Neural cell (in vitro differentiated cells): ENCODE measurements at regions not wholly inside any gene's neighbourhood (a gene's known extent, or its start where the extent isn't known, plus 50 kb on each side); places are given as distances from the start of the nearest gene placed in this dataset.

Experiments
- H2AFZ ChIP-seq: fragments of 200-600, 300-800 bp; sonication (generic), shearing (Covaris generic); 2 replicates; pipeline ENCODE4 v1.6.0; 2014; ENCODE audit warnings: low read depth, mild to moderate bottlenecking, antibody characterized with exemption, low read length, moderate library complexity
- H3F3A ChIP-seq: fragments of 200-600 bp; shearing (Covaris generic); 2 replicates; pipeline ENCODE4 v1.6.1; 2016; ENCODE audit warnings: mild to moderate bottlenecking, moderate library complexity, mixed read lengths, antibody characterized with exemption, low read length; ENCODE audit not compliant: insufficient read depth, poor library complexity, severe bottlenecking
- H3K27ac ChIP-seq: fragments of 200-600, 300-800 bp; sonication (generic), shearing (Covaris generic); 2 replicates; pipeline ENCODE4 v1.5.1; 2014; ENCODE audit warnings: mild to moderate bottlenecking, low read length, moderate library complexity
- H3K27me3 ChIP-seq: fragments of 300-800, 200-600 bp; sonication (generic), shearing (Covaris generic); 2 replicates; pipeline ENCODE4 v1.6.0; 2014; ENCODE audit warnings: mild to moderate bottlenecking, low read depth, low read length, moderate library complexity; ENCODE audit not compliant: insufficient read depth
- H3K36me3 ChIP-seq: fragments of 300-800, 200-600 bp; sonication (generic), shearing (Covaris generic); 2 replicates; pipeline ENCODE4 v1.5.1; 2014; ENCODE audit warnings: mild to moderate bottlenecking, antibody characterized with exemption, low read length, moderate library complexity; ENCODE audit not compliant: insufficient read depth
- H3K4me2 ChIP-seq: fragments of 300-800, 200-600 bp; sonication (generic), shearing (Covaris generic); 2 replicates; pipeline ENCODE4 v1.6.0; 2014; ENCODE audit warnings: mild to moderate bottlenecking, low read length
- H3K4me3 ChIP-seq: fragments of 300-800, 200-600 bp; sonication (generic), shearing (Covaris generic); 2 replicates; pipeline ENCODE4 v1.5.1; 2014; ENCODE audit warnings: mild to moderate bottlenecking, low read length, moderate library complexity
- H3K79me2 ChIP-seq: fragments of 200-600 bp; shearing (Covaris generic); replicated peaks from 2 replicates; pipeline ENCODE4 v1.6.0; 2014; ENCODE audit warnings: mild to moderate bottlenecking, low read length, moderate library complexity; ENCODE audit not compliant: insufficient read depth
- H3K9ac ChIP-seq: fragments of 300-800, 200-600 bp; sonication (generic), shearing (Covaris generic); 2 replicates; pipeline ENCODE4 v1.6.1; 2016; ENCODE audit warnings: mild to moderate bottlenecking, low read length, mixed read lengths
- H3K9me2 ChIP-seq: fragments of 200-600 bp; shearing (Covaris generic); 2 replicates; pipeline ENCODE4 v1.6.1; 2016; ENCODE audit warnings: mild to moderate bottlenecking, low read length, mixed read lengths; ENCODE audit not compliant: insufficient read depth
- H3K9me3 ChIP-seq: fragments of 200-600, 300-800 bp; sonication (generic), shearing (Covaris generic); 2 replicates; pipeline ENCODE4 v1.6.1; 2016; ENCODE audit warnings: mild to moderate bottlenecking, mixed run types, low read length, moderate library complexity, mixed read lengths
- H4K20me1 ChIP-seq: fragments of 200-600 bp; shearing (Covaris generic); 2 replicates; pipeline ENCODE4 v1.6.1; 2016; ENCODE audit warnings: mild to moderate bottlenecking, mixed run types; ENCODE audit not compliant: insufficient read depth
- CTCF ChIP-seq: fragments of 450-650 bp; IDR thresholded peaks from 2 replicates; pipeline ENCODE4 v1.5.1; 2014; ENCODE audit warnings: antibody characterized with exemption, mild to moderate bottlenecking, moderate library complexity; ENCODE audit not compliant: poor library complexity, severe bottlenecking
- EP300 ChIP-seq: fragments of 450-650 bp; conservative IDR thresholded peaks from 2 replicates; pipeline ENCODE4 v1.6.1; 2014; ENCODE audit warnings: antibody characterized with exemption, mild to moderate bottlenecking, moderate library complexity; ENCODE audit not compliant: poor library complexity, severe bottlenecking
- EZH2 ChIP-seq: fragments of 200-600, 300-800 bp; shearing (Covaris generic), sonication (generic); IDR thresholded peaks from 2 replicates; pipeline ENCODE4 v1.6.1; 2014; ENCODE audit warnings: antibody characterized with exemption, low read length, borderline replicate concordance, mild to moderate bottlenecking; ENCODE audit not compliant: insufficient read depth, poor library complexity, severe bottlenecking
- MXI1 ChIP-seq: fragments of 450-650 bp; conservative IDR thresholded peaks from 2 replicates; pipeline ENCODE4 v1.6.1; 2014; ENCODE audit warnings: antibody characterized with exemption, mild to moderate bottlenecking; ENCODE audit not compliant: poor library complexity, severe bottlenecking
- POLR2AphosphoS5 ChIP-seq: IDR thresholded peaks from 2 replicates; pipeline ENCODE4 v1.6.1; 2012
- RAD21 ChIP-seq: fragments of 450-650 bp; conservative IDR thresholded peaks from 2 replicates; pipeline ENCODE4 v1.6.1; 2014; ENCODE audit warnings: antibody characterized with exemption, mild to moderate bottlenecking, moderate library complexity
- SMC3 ChIP-seq: fragments of 450-650 bp; conservative IDR thresholded peaks from 2 replicates; pipeline ENCODE4 v1.6.1; 2014; ENCODE audit warnings: antibody characterized with exemption, mild to moderate bottlenecking, moderate library complexity; ENCODE audit not compliant: poor library complexity
- TAF1 ChIP-seq: IDR thresholded peaks from 2 replicates; pipeline ENCODE4 v1.6.1; 2012; ENCODE audit warnings: low read depth
- TF ChIP-seq, protein P1 (sequence below): IDR thresholded peaks from 2 replicates; pipeline ENCODE4 v1.6.1; 2012; ENCODE audit warnings: borderline replicate concordance

DNA sequence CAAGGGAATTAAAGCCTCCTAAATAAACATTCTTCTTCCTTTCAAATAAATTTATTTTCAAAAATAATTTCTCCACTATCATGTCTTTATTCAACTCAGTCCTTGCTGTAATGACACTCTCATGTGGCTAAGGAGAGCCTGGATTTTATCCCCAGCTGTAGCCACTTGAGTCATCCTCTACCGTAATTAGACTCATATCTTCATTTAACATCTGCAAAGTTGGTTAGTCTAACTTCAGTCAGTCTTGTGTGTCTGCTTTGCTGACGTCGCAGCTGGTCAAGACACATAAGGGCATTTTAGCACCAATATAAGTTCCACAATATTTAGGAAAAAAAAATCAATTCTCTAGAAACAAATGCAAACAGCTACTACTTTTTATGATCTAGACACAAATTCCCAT lies 776.4 kb upstream of the ATXN8OS start:
- H3K27ac ChIP-seq: no peak overlapping the region

GRCh38 chr13:69324090-69324886 lies 783.3 kb upstream of the ATXN8OS start:
- H3K4me3 ChIP-seq: no peak overlapping the region

More for the DNA sequence above, 776.4 kb upstream of the ATXN8OS start:
- Histone ChIP-seq H3K4me3 (no peak overlapping the region), H3K36me3 (no peaks in the 10 kb centered on the region), H3K79me2 (no peaks in the 10 kb centered on the region), H3K9me3 (no peaks in the 10 kb centered on the region), H3K4me2 (no peak overlapping the region), H4K20me1 (no peaks in the 10 kb centered on the region), H3K9ac (no peak overlapping the region), H3F3A (no peaks in the 10 kb centered on the region), H3K9me2 (no peaks in the 10 kb centered on the region), H2AFZ (no peak overlapping the region), H3K27me3 (no peaks in the 10 kb centered on the region)
- TF ChIP-seq POLR2AphosphoS5 (no peak), RAD21 (no peak), SMC3 (no peak), EP300 (no peak), CTCF (no peak)

More at GRCh38 chr13:69324090-69324886, 783.3 kb upstream of the ATXN8OS start:
- Histone ChIP-seq H3K27ac (no peak overlapping the region), H3K79me2 (no peaks in the 10 kb centered on the region), H3K4me2 (no peak overlapping the region), H2AFZ (no peak overlapping the region), H3K9ac (no peak overlapping the region), H3F3A (no peaks in the 10 kb centered on the region), H3K9me2 (no peaks in the 10 kb centered on the region), H3K27me3 (no peaks in the 10 kb centered on the region), H3K9me3 (no peaks in the 10 kb centered on the region), H3K36me3 (no peaks in the 10 kb centered on the region), H4K20me1 (no peaks in the 10 kb centered on the region)
- TF ChIP-seq EP300 (no peak), RAD21 (peak; percentile 90), CTCF (peak; percentile 81), EZH2 (no peak), SMC3 (peak; percentile 82), MXI1 (no peak), TAF1 (no peak), POLR2AphosphoS5 (no peak)
- TF ChIP-seq, protein P1, sequence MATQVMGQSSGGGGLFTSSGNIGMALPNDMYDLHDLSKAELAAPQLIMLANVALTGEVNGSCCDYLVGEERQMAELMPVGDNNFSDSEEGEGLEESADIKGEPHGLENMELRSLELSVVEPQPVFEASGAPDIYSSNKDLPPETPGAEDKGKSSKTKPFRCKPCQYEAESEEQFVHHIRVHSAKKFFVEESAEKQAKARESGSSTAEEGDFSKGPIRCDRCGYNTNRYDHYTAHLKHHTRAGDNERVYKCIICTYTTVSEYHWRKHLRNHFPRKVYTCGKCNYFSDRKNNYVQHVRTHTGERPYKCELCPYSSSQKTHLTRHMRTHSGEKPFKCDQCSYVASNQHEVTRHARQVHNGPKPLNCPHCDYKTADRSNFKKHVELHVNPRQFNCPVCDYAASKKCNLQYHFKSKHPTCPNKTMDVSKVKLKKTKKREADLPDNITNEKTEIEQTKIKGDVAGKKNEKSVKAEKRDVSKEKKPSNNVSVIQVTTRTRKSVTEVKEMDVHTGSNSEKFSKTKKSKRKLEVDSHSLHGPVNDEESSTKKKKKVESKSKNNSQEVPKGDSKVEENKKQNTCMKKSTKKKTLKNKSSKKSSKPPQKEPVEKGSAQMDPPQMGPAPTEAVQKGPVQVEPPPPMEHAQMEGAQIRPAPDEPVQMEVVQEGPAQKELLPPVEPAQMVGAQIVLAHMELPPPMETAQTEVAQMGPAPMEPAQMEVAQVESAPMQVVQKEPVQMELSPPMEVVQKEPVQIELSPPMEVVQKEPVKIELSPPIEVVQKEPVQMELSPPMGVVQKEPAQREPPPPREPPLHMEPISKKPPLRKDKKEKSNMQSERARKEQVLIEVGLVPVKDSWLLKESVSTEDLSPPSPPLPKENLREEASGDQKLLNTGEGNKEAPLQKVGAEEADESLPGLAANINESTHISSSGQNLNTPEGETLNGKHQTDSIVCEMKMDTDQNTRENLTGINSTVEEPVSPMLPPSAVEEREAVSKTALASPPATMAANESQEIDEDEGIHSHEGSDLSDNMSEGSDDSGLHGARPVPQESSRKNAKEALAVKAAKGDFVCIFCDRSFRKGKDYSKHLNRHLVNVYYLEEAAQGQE: no peak
